ENCODE measurements at regions not wholly inside any gene's neighbourhood (a gene's known extent, or its start where the extent isn't known, plus 50 kb on each side); places are given as distances from the start of the nearest gene placed in this dataset.

DNA sequence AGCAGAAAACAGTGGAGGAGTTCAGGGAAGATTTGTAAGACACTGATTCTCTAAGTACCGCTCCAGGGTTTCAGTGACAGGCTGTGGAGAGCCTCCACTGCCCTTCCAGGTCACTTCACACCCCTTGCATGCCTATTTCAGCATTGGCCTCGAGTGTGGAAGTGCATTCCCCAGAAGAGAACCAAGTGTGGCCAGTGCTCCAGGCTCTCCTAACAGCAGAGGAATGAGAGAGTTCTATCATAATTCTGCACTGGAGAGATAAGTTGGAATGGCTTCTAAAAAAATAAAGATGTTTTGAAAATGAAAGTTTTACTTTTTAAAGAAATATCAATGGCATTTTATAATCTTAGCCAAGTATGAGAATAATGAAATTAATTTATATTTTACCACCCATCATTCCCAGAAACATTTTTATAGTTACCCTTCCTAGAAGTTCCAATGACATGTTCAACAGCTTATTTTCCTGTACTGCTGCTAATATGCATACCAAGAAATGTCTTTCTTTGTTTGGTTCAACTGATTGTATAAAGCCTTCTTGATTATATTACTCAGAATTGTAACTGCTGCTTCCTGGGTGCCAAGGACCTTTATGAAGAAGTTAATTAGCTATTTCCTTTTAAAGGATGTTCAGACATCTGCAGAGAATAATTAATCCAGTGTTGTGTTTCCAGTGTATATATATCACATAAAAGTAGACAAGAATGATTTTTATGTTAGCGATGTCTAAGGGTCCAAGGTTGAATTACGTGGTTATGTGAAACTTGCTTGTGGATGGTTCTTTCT lies 61.0 kb upstream of the SERPINE2 start (continued):
- TF ChIP-seq CHD7 (IDR thresholded peaks at IDR 0.05; ENCODE audit: insufficient replicate concordance, low read length): no peak
- no peak for TF ChIP-seq NRF1 (IDR thresholded peaks at IDR 0.05; ENCODE audit: low read depth, low read length)
- TF ChIP-seq POLR2AphosphoS5 (IDR thresholded peaks at IDR 0.05; ENCODE audit: low read depth, low read length): no peak
- TF ChIP-seq CTBP2 (IDR thresholded peaks at IDR 0.05; ENCODE audit: borderline replicate concordance, insufficient read depth, insufficient read length, low read length): no peak
- TF ChIP-seq POLR2A (IDR thresholded peaks at IDR 0.05; ENCODE audit: control extremely low read depth in 1 of 2, low read depth in 2 of 2, low read length in 2 of 2): no peak
- TF ChIP-seq RAD21 (IDR thresholded peaks at IDR 0.05 in 1 of 2, conservative IDR thresholded peaks at IDR 0.05 in 1 of 2; ENCODE audit: low read depth in 2 of 2, low read length in 2 of 2): no peak
- no peak for TF ChIP-seq RXRA (IDR thresholded peaks at IDR 0.05; ENCODE audit: insufficient read depth, low read depth, low read length)
- TF ChIP-seq SIX5 (IDR thresholded peaks at IDR 0.05; ENCODE audit: low read depth, low read length): no peak
- no peak for TF ChIP-seq GTF2F1 (IDR thresholded peaks at IDR 0.05; ENCODE audit: borderline replicate concordance, low read depth, low read length)
